Erythroblast (primary cell): ENCODE measurements at regions not wholly inside any gene's neighbourhood (a gene's known extent, or its start where the extent isn't known, plus 50 kb on each side); places are given as distances from the start of the nearest gene placed in this dataset.

Experiments used
- GATA1 ChIP-seq: IDR thresholded peaks from 2 replicates; pipeline ENCODE4 v1.6.1; 2011; ENCODE audit warnings: low read depth, mild to moderate bottlenecking, control low read depth, low read length, moderate library complexity
- POLR2A ChIP-seq: IDR thresholded peaks from 2 replicates; pipeline ENCODE4 v1.6.1; 2011; ENCODE audit warnings: mild to moderate bottlenecking, low read length

DNA sequence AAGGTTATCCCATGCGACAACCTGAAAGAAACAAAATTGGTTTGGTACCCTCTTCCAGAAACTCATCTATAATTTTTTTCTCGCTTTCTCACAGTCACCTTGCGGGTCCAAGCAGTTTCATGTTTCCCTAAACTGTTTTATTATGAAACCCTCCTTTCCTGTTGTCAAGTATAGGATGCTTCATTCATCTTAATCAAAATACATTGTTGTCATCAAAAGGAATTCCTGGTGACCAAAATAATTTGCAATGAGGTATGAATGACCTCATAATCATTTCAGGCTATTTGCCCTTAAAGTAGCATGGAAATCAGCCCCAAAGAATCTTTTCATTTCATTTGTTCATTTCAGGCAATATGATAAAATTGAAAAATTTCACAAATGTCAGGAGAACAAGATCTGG, 503.0 kb downstream of the SPATA31D1 start:
- TF ChIP-seq POLR2A (no peak), GATA1 (no peak)
